H1 (cell line): ENCODE measurements at regions not wholly inside any gene's neighbourhood (a gene's known extent, or its start where the extent isn't known, plus 50 kb on each side); places are given as distances from the start of the nearest gene placed in this dataset.

Experiments
- CBX5 ChIP-seq: fragments of 300-800, 300-1000 bp; sonication (generic); IDR thresholded peaks from 2 replicates; pipeline ENCODE4 v1.7.1; 2016; ENCODE audit warnings: antibody characterized with exemption, low read length, low read depth
- HDAC6 ChIP-seq: IDR thresholded peaks from one replicate; pipeline ENCODE4 v1.7.1; 2012; ENCODE audit warnings: low read depth, mild to moderate bottlenecking, inconsistent platforms, low read length, moderate library complexity
- RXRA ChIP-seq: IDR thresholded peaks from 2 replicates; pipeline ENCODE4 v1.6.1; 2011; ENCODE audit warnings: low read depth, mild to moderate bottlenecking, low read length, moderate library complexity; ENCODE audit not compliant: insufficient read depth
- TCF12 ChIP-seq: IDR thresholded peaks from 2 replicates; pipeline ENCODE4 v1.6.1; 2011; ENCODE audit warnings: low read depth, mild to moderate bottlenecking, low read length

DNA sequence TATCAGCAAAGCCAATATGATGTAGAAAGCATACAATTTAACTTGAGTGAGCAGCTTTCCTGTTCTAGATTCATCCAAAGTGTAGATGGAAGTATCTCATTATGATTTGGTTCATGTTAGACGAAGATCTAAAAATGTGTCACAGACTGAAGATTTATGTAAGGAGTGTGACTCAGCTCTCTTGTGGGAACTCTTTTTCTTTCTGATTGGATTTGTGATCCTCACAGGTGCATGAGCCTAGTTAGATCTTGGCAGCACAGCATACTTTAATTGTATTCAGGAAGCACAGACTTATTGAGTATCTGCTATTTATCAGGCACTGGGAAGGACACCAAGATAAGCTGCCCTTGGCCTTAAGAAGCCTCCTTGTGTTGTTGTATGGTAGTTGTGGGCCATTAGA is 147.1 kb downstream of the C11orf91 start (continued):
- TF ChIP-seq TCF12 (no peak), HDAC6 (no peak), RXRA (no peak), CBX5 (no peak)
- TF ChIP-seq, all 59 proteins: peak for 0
